Mammary epithelial cell (primary cell): ENCODE measurements at regions not wholly inside any gene's neighbourhood (a gene's known extent, or its start where the extent isn't known, plus 50 kb on each side); places are given as distances from the start of the nearest gene placed in this dataset.

Source experiments
- CTCF ChIP-seq, 2 donors: IDR thresholded peaks in 1 of 2; conservative IDR thresholded peaks in 1 of 2; 2 replicates each; pipeline ENCODE4 v1.5.1; 2011 to 2012; ENCODE audit warnings: inconsistent platforms in 2 of 2, low read length in 2 of 2, mild to moderate bottlenecking in 2 of 2, control low read depth in 1 of 2, low read depth in 1 of 2; ENCODE audit not compliant: insufficient read depth in 1 of 2; ENCODE audit errors: extremely low read depth in 1 of 2
- EZH2 ChIP-seq: IDR thresholded peaks from 2 replicates; pipeline ENCODE4 v1.6.1; 2012; ENCODE audit warnings: low read length, inconsistent platforms, borderline replicate concordance

GRCh38 chr4:43274376-43274775, 381.9 kb downstream of the GRXCR1 start:
- TF ChIP-seq CTCF (conservative IDR thresholded peaks at IDR 0.05 in 1 of 2, IDR thresholded peaks at IDR 0.05 in 1 of 2; ENCODE audit: extremely low read depth in 1 of 2, insufficient read depth in 1 of 2, low read depth in 1 of 2, low read length in 2 of 2) = no peak
- no peak for TF ChIP-seq EZH2
